Gastroesophageal sphincter (tissue), 4 donors: ENCODE measurements at regions not wholly inside any gene's neighbourhood (a gene's known extent, or its start where the extent isn't known, plus 50 kb on each side); places are given as distances from the start of the nearest gene placed in this dataset.

ENCODE experiments used
- ATAC-seq: fragments of 150-250 bp; one replicate; pipeline ENCODE4 v1.9.1; 2016; ENCODE audit warnings: mild to moderate bottlenecking, moderate library complexity
- H3K27ac ChIP-seq, 4 donors: fragments of 200-600 bp; sonication (generic) in 3 of 4; 1 replicate in 3 of 4; 2 replicates in 1 of 4; pipeline ENCODE4 v1.5.1; 2016 to 2019
- H3K27me3 ChIP-seq: fragments of 200-600 bp; sonication (generic); one replicate; pipeline ENCODE4 v1.5.1; 2019
- H3K36me3 ChIP-seq, 2 donors: fragments of 200-600 bp; sonication (generic); one replicate each; pipeline ENCODE4 v1.5.1; 2019; ENCODE audit warnings: control low read depth in 1 of 2
- H3K4me1 ChIP-seq, 3 donors: fragments of 200-600 bp; sonication (generic); 1 replicate in 2 of 3; 2 replicates in 1 of 3; pipeline ENCODE4 v1.5.1; 2016 to 2019; ENCODE audit warnings: control low read depth in 2 of 3
- H3K4me3 ChIP-seq, 2 donors: fragments of 200-600 bp; sonication (generic); one replicate each; pipeline ENCODE4 v1.5.1; 2019; ENCODE audit warnings: mild to moderate bottlenecking in 1 of 2, moderate library complexity in 1 of 2
- H3K9me3 ChIP-seq, 3 donors: fragments of 200-600 bp; sonication (generic); one replicate each; pipeline ENCODE4 v1.5.1; 2017 to 2019; ENCODE audit warnings: control low read depth in 2 of 3
- CTCF ChIP-seq, 4 experiments: fragments of 200-600 bp in 2 of 4; fragments of 450-650 bp in 2 of 4; sonication (generic) in 1 of 4; IDR thresholded peaks; one replicate each; pipeline ENCODE4 v1.5.1; 2017 to 2019; ENCODE audit warnings: antibody characterized with exemption in 4 of 4, mild to moderate bottlenecking in 2 of 4, moderate library complexity in 2 of 4
- EP300 ChIP-seq: sonication (generic); formaldehyde crosslinking; IDR thresholded peaks from one replicate; pipeline ENCODE4 v1.6.1; 2017; ENCODE audit warnings: antibody characterized with exemption, mild to moderate bottlenecking
- POLR2A ChIP-seq, 2 donors: fragments of 450-650 bp; IDR thresholded peaks; one replicate each; pipeline ENCODE4 v1.6.1; 2017; ENCODE audit warnings: antibody characterized with exemption in 2 of 2, mild to moderate bottlenecking in 2 of 2, moderate library complexity in 1 of 2
- POLR2AphosphoS5 ChIP-seq: sonication (generic); formaldehyde crosslinking; IDR thresholded peaks from one replicate; pipeline ENCODE4 v1.6.1; 2017; ENCODE audit warnings: antibody characterized with exemption
- WGBS, 2 donors: methylation state at CpG; one replicate each; pipeline ENCODE4 v1.1.5; 2018; ENCODE audit warnings: low coverage in 1 of 2; 5-methylcytosine and 5-hydroxymethylcytosine counted together

GRCh38 chr5:156147944-156148285 lies 179.0 kb upstream of the SGCD start:
- Histone ChIP-seq H3K4me1 (no peaks in the 10 kb centered on the region), H3K27ac (no peak overlapping the region), H3K9me3 (peaks cover 0 to 5% (median 0%) of the 10 kb centered on the region in 3 donors), H3K36me3 (no peaks in the 10 kb centered on the region), H3K4me3 (no peak overlapping the region), H3K27me3 (no peaks in the 10 kb centered on the region)
- no peak for ATAC-seq
- 67 to 92% methylated on average over 1 of the region's 1 CpG for WGBS, 2 donors
- TF ChIP-seq POLR2A (IDR thresholded peaks at IDR 0.05) (no peak), CTCF (IDR thresholded peaks at IDR 0.05) (no peak), EP300 (no peak), POLR2AphosphoS5 (no peak)

- H3K27ac ChIP-seq, result no peak overlapping the region
- no peaks in the 10 kb centered on the region for H3K4me1 ChIP-seq
- H3K27me3 ChIP-seq, result no peaks in the 10 kb centered on the region
- H3K4me3 ChIP-seq, result no peak overlapping the region
- TF ChIP-seq EP300 (no peak), CTCF (IDR thresholded peaks at IDR 0.05) (no peak), POLR2AphosphoS5 (no peak), POLR2A (IDR thresholded peaks at IDR 0.05) (no peak)
- peaks cover 0 to 2% (median 0%) of the 10 kb centered on the region in 3 donors for H3K9me3 ChIP-seq
- ATAC-seq, result no peak
- no peaks in the 10 kb centered on the region for H3K36me3 ChIP-seq
- 71 to 73% methylated on average over 1 of the region's 1 CpG for WGBS, 2 donors
These were observed 178.7 kb upstream of the SGCD start for GRCh38 chr5:156148301-156148700.

- no peak overlapping the region for H3K27ac ChIP-seq
- no peak for TF ChIP-seq EP300
- TF ChIP-seq POLR2A (IDR thresholded peaks at IDR 0.05), result no peak
- no peak for TF ChIP-seq CTCF (IDR thresholded peaks at IDR 0.05)
- TF ChIP-seq POLR2AphosphoS5, result no peak
- no peak overlapping the region for H3K4me3 ChIP-seq
- H3K36me3 ChIP-seq, result no peaks in the 10 kb centered on the region
- no peaks in the 10 kb centered on the region for H3K4me1 ChIP-seq
- H3K9me3 ChIP-seq, result no peaks in the 10 kb centered on the region
- no peaks in the 10 kb centered on the region for H3K27me3 ChIP-seq
- ATAC-seq, result no peak
These were observed 177.8 kb upstream of the SGCD start for GRCh38 chr5:156149213-156149612.

GRCh38 chr5:156153602-156154001 lies 173.4 kb upstream of the SGCD start:
- ATAC-seq, result no peak
- TF ChIP-seq EP300 (no peak), POLR2AphosphoS5 (no peak), CTCF (IDR thresholded peaks at IDR 0.05) (no peak), POLR2A (IDR thresholded peaks at IDR 0.05) (no peak)
- Histone ChIP-seq H3K9me3 (no peaks in the 10 kb centered on the region), H3K27ac (no peak overlapping the region), H3K4me3 (no peak overlapping the region), H3K27me3 (no peaks in the 10 kb centered on the region), H3K4me1 (no peaks in the 10 kb centered on the region), H3K36me3 (no peaks in the 10 kb centered on the region)
- WGBS, 2 donors, result 63 to 68% methylated on average over 3 of the region's 3 CpGs

- no peaks in the 10 kb centered on the region for H3K9me3 ChIP-seq
- H3K27ac ChIP-seq, result no peak overlapping the region
- H3K27me3 ChIP-seq, result no peaks in the 10 kb centered on the region
- H3K36me3 ChIP-seq, result no peaks in the 10 kb centered on the region
- 92% methylated on average over 1 of the region's 1 CpG for WGBS, 2 donors
- no peak for ATAC-seq
- no peaks in the 10 kb centered on the region for H3K4me1 ChIP-seq
- TF ChIP-seq POLR2AphosphoS5 (no peak), CTCF (IDR thresholded peaks at IDR 0.05) (no peak), POLR2A (IDR thresholded peaks at IDR 0.05) (no peak), EP300 (no peak)
- no peak overlapping the region for H3K4me3 ChIP-seq
These were observed 172.2 kb upstream of the SGCD start for GRCh38 chr5:156154757-156155156.
